ENCODE measurements at regions not wholly inside any gene's neighbourhood (a gene's known extent, or its start where the extent isn't known, plus 50 kb on each side); places are given as distances from the start of the nearest gene placed in this dataset.

- TF ChIP-seq PRDM15 (CRISPR knock-in tag; IDR thresholded peaks at IDR 0.05) (no peak), ARNT (IDR thresholded peaks at IDR 0.05) (no peak), ZNF160 (CRISPR knock-in tag; IDR thresholded peaks at IDR 0.05) (no peak), LBX2 (CRISPR knock-in tag; IDR thresholded peaks at IDR 0.05; ENCODE audit: borderline replicate concordance) (no peak)
These were observed 179.8 kb downstream of the RBM26 start (continued) for GRCh38 chr13:79226250-79226649.

GRCh38 chr13:79225487-79226232, 180.4 kb downstream of the RBM26 start:
- no peaks in the 10 kb centered on the region for H3K79me2 ChIP-seq (ENCODE audit: insufficient read depth, low read length)
- H3K4me3 ChIP-seq (replicated peaks in 1 of 3; ENCODE audit: insufficient read depth in 1 of 3, low read depth in 2 of 3, low read length in 3 of 3) = no peak overlapping the region
- in situ Hi-C loops (cut with HindIII; ENCODE audit: extremely low pct_ligation_motif_present, low pct_unique_long_range_greater_than_20kb) = no loop called here
- H2AFZ ChIP-seq (ENCODE audit: low read length) = no peak overlapping the region
- DNase-seq (ENCODE audit: low spot score) (no peak), FAIRE-seq (no peak), ATAC-seq (no peak)
- no peak overlapping the region for H3K9ac ChIP-seq (ENCODE audit: insufficient read depth, low read depth, low read length)
- TF ChIP-seq KLF6 (CRISPR knock-in tag; IDR thresholded peaks at IDR 0.05) (no peak), SMC3 (IDR thresholded peaks at IDR 0.05; ENCODE audit: low read length) (no peak), TCF12 (IDR thresholded peaks at IDR 0.05) (no peak), TCF12 (CRISPR knock-in tag; IDR thresholded peaks at IDR 0.05) (no peak), KLF16 (CRISPR knock-in tag; IDR thresholded peaks at IDR 0.05) (no peak)
- WGBS (ENCODE audit: low lambda C conversion rate) = 44% methylated on average over 5 of the region's 5 CpGs
- no peak overlapping the region for H3K4me2 ChIP-seq (ENCODE audit: low read depth, low read length)
- no TSS peak for BruUV-seq (replicated peaks)
- no peaks in the 10 kb centered on the region for H4K20me1 ChIP-seq (ENCODE audit: insufficient read depth, low read length)
- CTCF ChIA-PET (ENCODE audit: low intra/inter-chr PET ratio, low total read pairs) = no interaction called here
- H3K36me3 ChIP-seq (replicated peaks in 1 of 2; ENCODE audit: control insufficient read depth in 1 of 2, insufficient read depth in 2 of 2, low read length in 2 of 2) = no peaks in the 10 kb centered on the region
- H3K4me1 ChIP-seq (ENCODE audit: insufficient read depth, low read length) = no peaks in the 10 kb centered on the region
- H3K27me3 ChIP-seq (ENCODE audit: control insufficient read depth in 1 of 2, insufficient read depth in 2 of 2, low read length in 2 of 2) = peaks cover 0 to 2% of the 10 kb centered on the region in 2 experiments; a peak in 1 of 5 replicates
- POLR2A ChIA-PET = no interaction called here
- intact Hi-C loops (cut with micrococcal nuclease; ENCODE audit: unreplicated experiment) = no loop called here
- no peaks in the 10 kb centered on the region for H3K9me3 ChIP-seq (ENCODE audit: low read length)
- no peak overlapping the region for H3K27ac ChIP-seq (ENCODE audit: extremely low read length, insufficient read depth, low read length)
